ENCODE measurements at regions not wholly inside any gene's neighbourhood (a gene's known extent, or its start where the extent isn't known, plus 50 kb on each side); places are given as distances from the start of the nearest gene placed in this dataset.

- TF ChIP-seq, protein P1, sequence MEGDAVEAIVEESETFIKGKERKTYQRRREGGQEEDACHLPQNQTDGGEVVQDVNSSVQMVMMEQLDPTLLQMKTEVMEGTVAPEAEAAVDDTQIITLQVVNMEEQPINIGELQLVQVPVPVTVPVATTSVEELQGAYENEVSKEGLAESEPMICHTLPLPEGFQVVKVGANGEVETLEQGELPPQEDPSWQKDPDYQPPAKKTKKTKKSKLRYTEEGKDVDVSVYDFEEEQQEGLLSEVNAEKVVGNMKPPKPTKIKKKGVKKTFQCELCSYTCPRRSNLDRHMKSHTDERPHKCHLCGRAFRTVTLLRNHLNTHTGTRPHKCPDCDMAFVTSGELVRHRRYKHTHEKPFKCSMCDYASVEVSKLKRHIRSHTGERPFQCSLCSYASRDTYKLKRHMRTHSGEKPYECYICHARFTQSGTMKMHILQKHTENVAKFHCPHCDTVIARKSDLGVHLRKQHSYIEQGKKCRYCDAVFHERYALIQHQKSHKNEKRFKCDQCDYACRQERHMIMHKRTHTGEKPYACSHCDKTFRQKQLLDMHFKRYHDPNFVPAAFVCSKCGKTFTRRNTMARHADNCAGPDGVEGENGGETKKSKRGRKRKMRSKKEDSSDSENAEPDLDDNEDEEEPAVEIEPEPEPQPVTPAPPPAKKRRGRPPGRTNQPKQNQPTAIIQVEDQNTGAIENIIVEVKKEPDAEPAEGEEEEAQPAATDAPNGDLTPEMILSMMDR (IDR thresholded peaks at IDR 0.05): no peak
- TF ChIP-seq POLR2A (IDR thresholded peaks at IDR 0.05): no peak
Measured at GRCh38 chr10:121087688-121088087, 236.5 kb downstream of the WDR11 start.
